ENCODE measurements at regions not wholly inside any gene's neighbourhood (a gene's known extent, or its start where the extent isn't known, plus 50 kb on each side); places are given as distances from the start of the nearest gene placed in this dataset.

- Mint-ChIP-seq H3K9me3 (no peaks in the 10 kb centered on the region), H3K27ac (no peak overlapping the region), H3K27me3 (peaks cover 16% of the 10 kb centered on the region), H3K4me3 (no peak overlapping the region), H3K4me1 (no peaks in the 10 kb centered on the region), H3K36me3 (no peaks in the 10 kb centered on the region)
These were observed 215.2 kb upstream of the SIX2 start for GRCh38 chr2:45224321-45224992.

GRCh38 chr2:45223531-45223930 lies 214.3 kb upstream of the SIX2 start:
- Mint-ChIP-seq H3K4me3 (no peak overlapping the region), H3K9me3 (no peaks in the 10 kb centered on the region), H3K27me3 (peaks cover 18% of the 10 kb centered on the region), H3K36me3 (no peaks in the 10 kb centered on the region), H3K4me1 (no peaks in the 10 kb centered on the region), H3K27ac (no peak overlapping the region)

- Mint-ChIP-seq H3K4me3 (no peak overlapping the region), H3K9me3 (peaks cover 6% of the 10 kb centered on the region), H3K4me1 (no peaks in the 10 kb centered on the region), H3K36me3 (no peaks in the 10 kb centered on the region), H3K27me3 (peaks cover 19% of the 10 kb centered on the region), H3K27ac (no peak overlapping the region)
These were observed 211.0 kb upstream of the SIX2 start for GRCh38 chr2:45220227-45220626.

- H3K4me1 Mint-ChIP-seq = no peaks in the 10 kb centered on the region
- H3K27me3 Mint-ChIP-seq = peaks cover 18% of the 10 kb centered on the region
These were observed 209.7 kb upstream of the SIX2 start for GRCh38 chr2:45218931-45219339.

GRCh38 chr2:45218297-45218696 lies 209.0 kb upstream of the SIX2 start:
- H3K27me3 Mint-ChIP-seq = peaks cover 18% of the 10 kb centered on the region
- H3K27ac Mint-ChIP-seq = no peak overlapping the region
- no peaks in the 10 kb centered on the region for H3K4me1 Mint-ChIP-seq
- H3K4me3 Mint-ChIP-seq = no peak overlapping the region
- no peaks in the 10 kb centered on the region for H3K36me3 Mint-ChIP-seq
- peaks cover 6% of the 10 kb centered on the region for H3K9me3 Mint-ChIP-seq

More at GRCh38 chr2:45218931-45219339, 209.7 kb upstream of the SIX2 start:
- H3K9me3 Mint-ChIP-seq = peaks cover 6% of the 10 kb centered on the region
- H3K27ac Mint-ChIP-seq = no peak overlapping the region
- no peak overlapping the region for H3K4me3 Mint-ChIP-seq
- H3K36me3 Mint-ChIP-seq = no peaks in the 10 kb centered on the region

- Mint-ChIP-seq H3K9me3 (peaks cover 6% of the 10 kb centered on the region), H3K27ac (no peak overlapping the region), H3K36me3 (no peaks in the 10 kb centered on the region), H3K4me1 (no peaks in the 10 kb centered on the region), H3K27me3 (peaks cover 18% of the 10 kb centered on the region), H3K4me3 (no peak overlapping the region)
These were observed 206.9 kb upstream of the SIX2 start for GRCh38 chr2:45216118-45216517.

- no peaks in the 10 kb centered on the region for H3K4me1 Mint-ChIP-seq
- H3K36me3 Mint-ChIP-seq = no peaks in the 10 kb centered on the region
- H3K4me3 Mint-ChIP-seq = no peak overlapping the region
- H3K27ac Mint-ChIP-seq = no peak overlapping the region
- H3K27me3 Mint-ChIP-seq = peaks cover 16% of the 10 kb centered on the region
- H3K9me3 Mint-ChIP-seq = peaks cover 6% of the 10 kb centered on the region
These were observed 205.3 kb upstream of the SIX2 start for GRCh38 chr2:45214550-45214949.

GRCh38 chr2:45212953-45213635 lies 203.8 kb upstream of the SIX2 start:
- Mint-ChIP-seq H3K4me1 (no peaks in the 10 kb centered on the region), H3K4me3 (no peak overlapping the region), H3K27me3 (peaks cover 14% of the 10 kb centered on the region), H3K9me3 (peaks cover 6% of the 10 kb centered on the region), H3K27ac (no peak overlapping the region), H3K36me3 (no peaks in the 10 kb centered on the region)

GRCh38 chr2:45211636-45212035 lies 202.4 kb upstream of the SIX2 start:
- H3K27ac Mint-ChIP-seq = no peak overlapping the region
- H3K36me3 Mint-ChIP-seq = no peaks in the 10 kb centered on the region
- no peaks in the 10 kb centered on the region for H3K4me1 Mint-ChIP-seq
- H3K9me3 Mint-ChIP-seq = peaks cover 6% of the 10 kb centered on the region
- H3K4me3 Mint-ChIP-seq = no peak overlapping the region
- peaks cover 14% of the 10 kb centered on the region for H3K27me3 Mint-ChIP-seq

- Mint-ChIP-seq H3K27me3 (peaks cover 12% of the 10 kb centered on the region), H3K36me3 (no peaks in the 10 kb centered on the region), H3K4me1 (no peaks in the 10 kb centered on the region), H3K9me3 (no peaks in the 10 kb centered on the region), H3K4me3 (no peak overlapping the region), H3K27ac (no peak overlapping the region)
These were observed 201.4 kb upstream of the SIX2 start for GRCh38 chr2:45210462-45211195.

- Mint-ChIP-seq H3K4me3 (no peak overlapping the region), H3K9me3 (no peaks in the 10 kb centered on the region), H3K4me1 (no peaks in the 10 kb centered on the region), H3K27ac (no peak overlapping the region), H3K36me3 (no peaks in the 10 kb centered on the region), H3K27me3 (peaks cover 12% of the 10 kb centered on the region)
These were observed 200.6 kb upstream of the SIX2 start for GRCh38 chr2:45209875-45210274.

GRCh38 chr2:45209302-45209701 lies 200.1 kb upstream of the SIX2 start:
- H3K9me3 Mint-ChIP-seq = no peaks in the 10 kb centered on the region
- no peaks in the 10 kb centered on the region for H3K4me1 Mint-ChIP-seq
- peaks cover 12% of the 10 kb centered on the region for H3K27me3 Mint-ChIP-seq
- no peaks in the 10 kb centered on the region for H3K36me3 Mint-ChIP-seq
- no peak overlapping the region for H3K4me3 Mint-ChIP-seq
- H3K27ac Mint-ChIP-seq = no peak overlapping the region

- H3K4me3 Mint-ChIP-seq = no peak overlapping the region
These were observed 197.8 kb upstream of the SIX2 start for GRCh38 chr2:45207101-45207500.

GRCh38 chr2:45205985-45206384 lies 196.7 kb upstream of the SIX2 start:
- H3K4me3 Mint-ChIP-seq = no peak overlapping the region
- peaks cover 9% of the 10 kb centered on the region for H3K9me3 Mint-ChIP-seq
- H3K4me1 Mint-ChIP-seq = no peaks in the 10 kb centered on the region
- no peak overlapping the region for H3K27ac Mint-ChIP-seq
- peaks cover under 1% of the 10 kb centered on the region for H3K27me3 Mint-ChIP-seq
- H3K36me3 Mint-ChIP-seq = peaks cover 3% of the 10 kb centered on the region

More at GRCh38 chr2:45207101-45207500, 197.8 kb upstream of the SIX2 start:
- no peaks in the 10 kb centered on the region for H3K4me1 Mint-ChIP-seq
- no peaks in the 10 kb centered on the region for H3K9me3 Mint-ChIP-seq
- no peak overlapping the region for H3K27ac Mint-ChIP-seq
- H3K36me3 Mint-ChIP-seq = no peaks in the 10 kb centered on the region
- H3K27me3 Mint-ChIP-seq = peaks cover 2% of the 10 kb centered on the region

- no peak overlapping the region for H3K27ac Mint-ChIP-seq
- peaks cover 9% of the 10 kb centered on the region for H3K9me3 Mint-ChIP-seq
- H3K36me3 Mint-ChIP-seq = peaks cover 3% of the 10 kb centered on the region
- H3K27me3 Mint-ChIP-seq = no peaks in the 10 kb centered on the region
- H3K4me3 Mint-ChIP-seq = no peak overlapping the region
- no peaks in the 10 kb centered on the region for H3K4me1 Mint-ChIP-seq
These were observed 196.2 kb upstream of the SIX2 start for GRCh38 chr2:45205480-45205879.

- peaks cover 2% of the 10 kb centered on the region for H3K27me3 Mint-ChIP-seq
- H3K36me3 Mint-ChIP-seq = peaks cover 3% of the 10 kb centered on the region
- no peak overlapping the region for H3K4me3 Mint-ChIP-seq
These were observed 194.1 kb upstream of the SIX2 start for GRCh38 chr2:45203400-45203799.

More at GRCh38 chr2:45203400-45203799, 194.1 kb upstream of the SIX2 start:
- Mint-ChIP-seq H3K4me1 (no peaks in the 10 kb centered on the region), H3K27ac (no peak overlapping the region), H3K9me3 (peaks cover 9% of the 10 kb centered on the region)

Data from activated naive CD4-positive, alpha-beta T cell treated with anti-CD3 and anti-CD28 coated beads, Interleukin-2, amount 50 U/mL, for 24 hours (primary cell).